ENCODE measurements at regions not wholly inside any gene's neighbourhood (a gene's known extent, or its start where the extent isn't known, plus 50 kb on each side); places are given as distances from the start of the nearest gene placed in this dataset.
"Not testable (repeated sequence)": the region's sequence is repeated elsewhere in the genome, so short reads cannot be mapped to it uniquely, and the experiment has no call there.

- ChIA-PET CTCF (no interaction called here), POLR2A (no interaction called here)
- TF ChIP-seq ARNT (IDR thresholded peaks at IDR 0.05): no peak
- TF ChIP-seq CTBP1 (IDR thresholded peaks at IDR 0.05; ENCODE audit: borderline replicate concordance): no peak
- no peak for TF ChIP-seq L3MBTL2 (conservative IDR thresholded peaks at IDR 0.05)
- TF ChIP-seq SP1 (IDR thresholded peaks at IDR 0.05): no peak
- no peak for TF ChIP-seq SUZ12 (IDR thresholded peaks at IDR 0.05)
- no peak for TF ChIP-seq ZNF384 (IDR thresholded peaks at IDR 0.05)
- TF ChIP-seq TARDBP (IDR thresholded peaks at IDR 0.05): no peak
- no peak for TF ChIP-seq FOXM1 (IDR thresholded peaks at IDR 0.05; ENCODE audit: borderline replicate concordance)
- no peak for TF ChIP-seq BHLHE40 (IDR thresholded peaks at IDR 0.05; ENCODE audit: borderline replicate concordance)
- TF ChIP-seq PKNOX1 (IDR thresholded peaks at IDR 0.05): no peak
- no peak for TF ChIP-seq LEF1 (IDR thresholded peaks at IDR 0.05; ENCODE audit: borderline replicate concordance)
- DNase-seq (ENCODE audit: extremely low spot score): no peak
Observed at GRCh38 chr2:58350484-58350883, 109.4 kb upstream of the FANCL start.

- DNase-seq (ENCODE audit: extremely low spot score): no peak
- TF ChIP-seq BHLHE40 (IDR thresholded peaks at IDR 0.05; ENCODE audit: borderline replicate concordance) (no peak), LEF1 (IDR thresholded peaks at IDR 0.05; ENCODE audit: borderline replicate concordance) (no peak), HDGF (IDR thresholded peaks at IDR 0.05; ENCODE audit: borderline replicate concordance) (no peak), FOXA1 (IDR thresholded peaks at IDR 0.05) (no peak), PKNOX1 (IDR thresholded peaks at IDR 0.05) (no peak), FOXK2 (IDR thresholded peaks at IDR 0.05) (no peak), L3MBTL2 (conservative IDR thresholded peaks at IDR 0.05) (no peak), ZNF384 (IDR thresholded peaks at IDR 0.05) (no peak), TARDBP (IDR thresholded peaks at IDR 0.05) (no peak), ARNT (IDR thresholded peaks at IDR 0.05) (no peak), SUZ12 (IDR thresholded peaks at IDR 0.05) (no peak), CTBP1 (IDR thresholded peaks at IDR 0.05; ENCODE audit: borderline replicate concordance) (no peak), SP1 (IDR thresholded peaks at IDR 0.05) (no peak), ELF4 (IDR thresholded peaks at IDR 0.05) (no peak), NFRKB (IDR thresholded peaks at IDR 0.05) (no peak), FOXM1 (IDR thresholded peaks at IDR 0.05; ENCODE audit: borderline replicate concordance) (no peak)
- ChIA-PET POLR2A (no interaction called here), CTCF (no interaction called here)
Observed at GRCh38 chr2:58347810-58348209, 106.7 kb upstream of the FANCL start.

- DNase-seq (ENCODE audit: extremely low spot score): no peak
- POLR2A ChIA-PET: no interaction called here
- TF ChIP-seq SP1 (IDR thresholded peaks at IDR 0.05) (no peak), TARDBP (IDR thresholded peaks at IDR 0.05) (no peak), ARNT (IDR thresholded peaks at IDR 0.05) (no peak), BHLHE40 (IDR thresholded peaks at IDR 0.05; ENCODE audit: borderline replicate concordance) (no peak), FOXM1 (IDR thresholded peaks at IDR 0.05; ENCODE audit: borderline replicate concordance) (no peak), CTBP1 (IDR thresholded peaks at IDR 0.05; ENCODE audit: borderline replicate concordance) (no peak), HDGF (IDR thresholded peaks at IDR 0.05; ENCODE audit: borderline replicate concordance) (no peak), FOXA1 (IDR thresholded peaks at IDR 0.05) (no peak), LEF1 (IDR thresholded peaks at IDR 0.05; ENCODE audit: borderline replicate concordance) (no peak), ZNF384 (IDR thresholded peaks at IDR 0.05) (no peak), SUZ12 (IDR thresholded peaks at IDR 0.05) (no peak)
- CTCF ChIA-PET: no interaction called here
Observed at GRCh38 chr2:58341047-58341446, 99.9 kb upstream of the FANCL start.

GRCh38 chr2:58339548-58340243 lies 98.6 kb upstream of the FANCL start:
- DNase-seq (ENCODE audit: extremely low spot score): no peak
- ChIA-PET CTCF (no interaction called here), POLR2A (no interaction called here)
- TF ChIP-seq HDGF (IDR thresholded peaks at IDR 0.05; ENCODE audit: borderline replicate concordance): no peak

- TF ChIP-seq ZNF384 (IDR thresholded peaks at IDR 0.05) (no peak), FOXM1 (IDR thresholded peaks at IDR 0.05; ENCODE audit: borderline replicate concordance) (no peak), SP1 (IDR thresholded peaks at IDR 0.05) (no peak), FOXK2 (IDR thresholded peaks at IDR 0.05) (no peak), BHLHE40 (IDR thresholded peaks at IDR 0.05; ENCODE audit: borderline replicate concordance) (no peak)
- POLR2A ChIA-PET: interaction anchor here (0.9 kb wide), 1 partner anchor 75 kb away, joined by 3 read pairs; no protein-coding TSS in a partner anchor
- DNase-seq (ENCODE audit: extremely low spot score): no peak
- CTCF ChIA-PET: interaction anchor here (0.6 kb wide), 1 partner anchor 1490 kb away, joined by 4 read pairs; no protein-coding TSS in a partner anchor
Observed at GRCh38 chr2:58336416-58336815, 95.3 kb upstream of the FANCL start.

GRCh38 chr2:58334414-58334813 lies 93.3 kb upstream of the FANCL start:
- CTCF ChIA-PET: no interaction called here
- no peak for TF ChIP-seq BHLHE40 (IDR thresholded peaks at IDR 0.05; ENCODE audit: borderline replicate concordance)
- TF ChIP-seq HDGF (IDR thresholded peaks at IDR 0.05; ENCODE audit: borderline replicate concordance): no peak
- DNase-seq (ENCODE audit: extremely low spot score): no peak
- POLR2A ChIA-PET: no interaction called here

GRCh38 chr2:58325296-58325895 lies 84.3 kb upstream of the FANCL start:
- DNase-seq (ENCODE audit: extremely low spot score); POLR2A ChIA-PET; CTCF ChIA-PET: not testable (repeated sequence)

Data from HEK293T (cell line).